ENCODE measurements at regions not wholly inside any gene's neighbourhood (a gene's known extent, or its start where the extent isn't known, plus 50 kb on each side); places are given as distances from the start of the nearest gene placed in this dataset.
A peak's percentile ranks its signal among the peaks of the same experiment; 100 is the strongest.

GRCh38 chr17:72527789-72528188, 407.0 kb downstream of the SOX9 start:
- H3K4me3 Mint-ChIP-seq = no peak overlapping the region
- H3K9me3 Mint-ChIP-seq (ENCODE audit: low read depth) = no peaks in the 10 kb centered on the region
- DNase-seq = no peak
- no peaks in the 10 kb centered on the region for H3K4me1 Mint-ChIP-seq
- no peak for ATAC-seq
- H3K36me3 Mint-ChIP-seq = no peaks in the 10 kb centered on the region
- H3K27ac Mint-ChIP-seq = no peak overlapping the region
- CTCF ChIA-PET = interaction anchor here (1.0 kb wide), 1 partner anchor 12 kb away, joined by 3 read pairs; no protein-coding TSS in a partner anchor
- no peaks in the 10 kb centered on the region for H3K27me3 Mint-ChIP-seq

GRCh38 chr17:72528683-72529082, 407.9 kb downstream of the SOX9 start:
- no peaks in the 10 kb centered on the region for H3K27me3 Mint-ChIP-seq
- no peaks in the 10 kb centered on the region for H3K36me3 Mint-ChIP-seq
- CTCF ChIA-PET = interaction anchor here (1.0 kb wide), 1 partner anchor 11 kb away, joined by 3 read pairs; no protein-coding TSS in a partner anchor
- no peak overlapping the region for H3K27ac Mint-ChIP-seq
- no peaks in the 10 kb centered on the region for H3K9me3 Mint-ChIP-seq (ENCODE audit: low read depth)
- H3K4me1 Mint-ChIP-seq = no peaks in the 10 kb centered on the region
- no peak for DNase-seq
- no peak overlapping the region for H3K4me3 Mint-ChIP-seq
- no peak for ATAC-seq

GRCh38 chr17:72529386-72529785, 408.6 kb downstream of the SOX9 start:
- ATAC-seq (no peak), DNase-seq (no peak)
- Mint-ChIP-seq H3K36me3 (no peaks in the 10 kb centered on the region), H3K4me1 (no peaks in the 10 kb centered on the region), H3K9me3 (ENCODE audit: low read depth) (no peaks in the 10 kb centered on the region), H3K4me3 (no peak overlapping the region), H3K27me3 (no peaks in the 10 kb centered on the region), H3K27ac (no peak overlapping the region)
- CTCF ChIA-PET = interaction anchor here (0.7 kb wide), 1 partner anchor 783 kb away, joined by 4 read pairs; no protein-coding TSS in a partner anchor

GRCh38 chr17:72530454-72530853, 409.6 kb downstream of the SOX9 start:
- Mint-ChIP-seq H3K27ac (no peak overlapping the region), H3K9me3 (ENCODE audit: low read depth) (peaks cover 2% of the 10 kb centered on the region), H3K4me3 (no peak overlapping the region), H3K4me1 (no peaks in the 10 kb centered on the region), H3K36me3 (no peaks in the 10 kb centered on the region), H3K27me3 (no peaks in the 10 kb centered on the region)
- ATAC-seq (no peak), DNase-seq (no peak)
- CTCF ChIA-PET = no interaction called here

- CTCF ChIA-PET = no interaction called here
- Mint-ChIP-seq H3K9me3 (ENCODE audit: low read depth) (peaks cover 2% of the 10 kb centered on the region), H3K27ac (no peak overlapping the region), H3K27me3 (no peaks in the 10 kb centered on the region), H3K36me3 (no peaks in the 10 kb centered on the region), H3K4me1 (no peaks in the 10 kb centered on the region), H3K4me3 (no peak overlapping the region)
- no peak for DNase-seq
- ATAC-seq = no peak
These were observed 410.9 kb downstream of the SOX9 start for GRCh38 chr17:72531729-72532128.

GRCh38 chr17:72534265-72534664, 413.4 kb downstream of the SOX9 start:
- ATAC-seq (no peak), DNase-seq (no peak)
- CTCF ChIA-PET = no interaction called here
- no peak overlapping the region for H3K4me3 Mint-ChIP-seq
- H3K9me3 Mint-ChIP-seq (ENCODE audit: low read depth) = peaks cover 2% of the 10 kb centered on the region
- H3K36me3 Mint-ChIP-seq = no peaks in the 10 kb centered on the region
- H3K27me3 Mint-ChIP-seq = peaks cover 3% of the 10 kb centered on the region
- H3K4me1 Mint-ChIP-seq = no peaks in the 10 kb centered on the region
- no peak overlapping the region for H3K27ac Mint-ChIP-seq

- no peaks in the 10 kb centered on the region for H3K36me3 Mint-ChIP-seq
- ATAC-seq (no peak), DNase-seq (no peak)
- peaks cover 7% of the 10 kb centered on the region for H3K27me3 Mint-ChIP-seq
- H3K4me3 Mint-ChIP-seq = no peak overlapping the region
- no peak overlapping the region for H3K27ac Mint-ChIP-seq
- H3K9me3 Mint-ChIP-seq (ENCODE audit: low read depth) = peaks cover 2% of the 10 kb centered on the region
- CTCF ChIA-PET = no interaction called here
- H3K4me1 Mint-ChIP-seq = no peaks in the 10 kb centered on the region
These were observed 414.0 kb downstream of the SOX9 start for GRCh38 chr17:72534776-72535175.

GRCh38 chr17:72535346-72535745, 414.5 kb downstream of the SOX9 start:
- no peak for ATAC-seq
- CTCF ChIA-PET = no interaction called here

GRCh38 chr17:72535779-72536178, 415.0 kb downstream of the SOX9 start:
- H3K4me3 Mint-ChIP-seq = no peak overlapping the region
- peaks cover 2% of the 10 kb centered on the region for H3K9me3 Mint-ChIP-seq (ENCODE audit: low read depth)

More at GRCh38 chr17:72535346-72535745, 414.5 kb downstream of the SOX9 start:
- Mint-ChIP-seq H3K9me3 (ENCODE audit: low read depth) (peaks cover 2% of the 10 kb centered on the region), H3K27ac (no peak overlapping the region), H3K4me1 (peaks cover 2% of the 10 kb centered on the region), H3K4me3 (no peak overlapping the region), H3K27me3 (peaks cover 10% of the 10 kb centered on the region), H3K36me3 (no peaks in the 10 kb centered on the region)
- no peak for DNase-seq

GRCh38 chr17:72536788-72537187, 416.0 kb downstream of the SOX9 start:
- ATAC-seq (no peak), DNase-seq (no peak)
- no peak overlapping the region for H3K27ac Mint-ChIP-seq
- no peaks in the 10 kb centered on the region for H3K36me3 Mint-ChIP-seq
- peaks cover 14% of the 10 kb centered on the region for H3K27me3 Mint-ChIP-seq
- H3K4me3 Mint-ChIP-seq = no peak overlapping the region
- peaks cover 2% of the 10 kb centered on the region for H3K4me1 Mint-ChIP-seq
- peaks cover 2% of the 10 kb centered on the region for H3K9me3 Mint-ChIP-seq (ENCODE audit: low read depth)
- CTCF ChIA-PET = no interaction called here

More at GRCh38 chr17:72535779-72536178, 415.0 kb downstream of the SOX9 start:
- peaks cover 10% of the 10 kb centered on the region for H3K27me3 Mint-ChIP-seq
- no peaks in the 10 kb centered on the region for H3K36me3 Mint-ChIP-seq
- H3K4me1 Mint-ChIP-seq = peaks cover 2% of the 10 kb centered on the region
- no peak for ATAC-seq
- H3K27ac Mint-ChIP-seq = no peak overlapping the region
- CTCF ChIA-PET = no interaction called here
- no peak for DNase-seq

- no peak overlapping the region for H3K4me3 Mint-ChIP-seq
- ATAC-seq = no peak
- no peak overlapping the region for H3K27ac Mint-ChIP-seq
- no peaks in the 10 kb centered on the region for H3K36me3 Mint-ChIP-seq
- CTCF ChIA-PET = interaction anchor here (0.9 to 1.4 kb wide), 2 partner anchors 12 to 20 kb away, joined by 3 read pairs; no protein-coding TSS in a partner anchor
- no peak for DNase-seq
- peaks cover 2% of the 10 kb centered on the region for H3K4me1 Mint-ChIP-seq
- peaks cover 16% of the 10 kb centered on the region for H3K27me3 Mint-ChIP-seq
- H3K9me3 Mint-ChIP-seq (ENCODE audit: low read depth) = peaks cover 2% of the 10 kb centered on the region
These were observed 417.6 kb downstream of the SOX9 start for GRCh38 chr17:72538443-72538842.

GRCh38 chr17:72538901-72539352, 418.1 kb downstream of the SOX9 start:
- Mint-ChIP-seq H3K4me3 (no peak overlapping the region), H3K36me3 (no peaks in the 10 kb centered on the region), H3K4me1 (peaks cover 2% of the 10 kb centered on the region), H3K27me3 (peaks cover 16% of the 10 kb centered on the region), H3K27ac (no peak overlapping the region), H3K9me3 (ENCODE audit: low read depth) (peaks cover 2% of the 10 kb centered on the region)
- no peak for ATAC-seq
- DNase-seq = no peak
- CTCF ChIA-PET = interaction anchor here (1.4 to 1.7 kb wide), 4 partner anchors 11 to 18 kb away, joined by 3 to 8 read pairs (median 4); no protein-coding TSS in a partner anchor

- Mint-ChIP-seq H3K27me3 (peaks cover 16% of the 10 kb centered on the region), H3K4me1 (peaks cover 2% of the 10 kb centered on the region), H3K36me3 (no peaks in the 10 kb centered on the region), H3K27ac (no peak overlapping the region), H3K4me3 (no peak overlapping the region), H3K9me3 (ENCODE audit: low read depth) (no peaks in the 10 kb centered on the region)
- CTCF ChIA-PET = interaction anchor here (1.0 to 1.7 kb wide), 6 partner anchors 12 to 187 kb away, joined by 3 to 8 read pairs (median 4); no protein-coding TSS in a partner anchor
- DNase-seq (peak; percentile 63), ATAC-seq (peak; percentile 82)
These were observed 419.4 kb downstream of the SOX9 start for GRCh38 chr17:72539981-72540897.

GRCh38 chr17:72542317-72542716, 421.5 kb downstream of the SOX9 start:
- DNase-seq = no peak
- no peak overlapping the region for H3K27ac Mint-ChIP-seq
- no peaks in the 10 kb centered on the region for H3K36me3 Mint-ChIP-seq
- no peaks in the 10 kb centered on the region for H3K9me3 Mint-ChIP-seq (ENCODE audit: low read depth)
- no peak for ATAC-seq
- CTCF ChIA-PET = no interaction called here
- H3K4me3 Mint-ChIP-seq = no peak overlapping the region
- H3K4me1 Mint-ChIP-seq = peaks cover 2% of the 10 kb centered on the region
- peaks cover 16% of the 10 kb centered on the region for H3K27me3 Mint-ChIP-seq
